Esophagus muscularis mucosa (tissue), 4 donors: ENCODE measurements at regions not wholly inside any gene's neighbourhood (a gene's known extent, or its start where the extent isn't known, plus 50 kb on each side); places are given as distances from the start of the nearest gene placed in this dataset.

Experiments used
- DNase-seq: peaks from one replicate; pipeline ENCODE4 v3.0.0-alpha.2; 2017; ENCODE audit errors: extremely low spot score
- H3K27ac ChIP-seq, 4 donors: fragments of 200-600 bp; sonication (generic); replicated peaks in 1 of 4; 1 replicate in 3 of 4; 2 replicates in 1 of 4; pipeline ENCODE4 v1.5.1; 2016 to 2019; ENCODE audit warnings: mild to moderate bottlenecking in 1 of 4
- H3K27me3 ChIP-seq, 4 donors: fragments of 200-600 bp; sonication (generic); one replicate each; pipeline versions ENCODE4 v1.5.1 to v1.6.0; 2016 to 2019
- H3K36me3 ChIP-seq, 4 donors: fragments of 200-600 bp; sonication (generic); one replicate each; pipeline ENCODE4 v1.5.1; 2016 to 2019
- H3K4me1 ChIP-seq, 4 donors: fragments of 200-600 bp; sonication (generic); one replicate each; pipeline ENCODE4 v1.5.1; 2016 to 2019
- H3K4me3 ChIP-seq, 4 donors: fragments of 200-600 bp; sonication (generic); 1 replicate in 2 of 4; 2 replicates in 2 of 4; pipeline ENCODE4 v1.5.1; 2016 to 2019; ENCODE audit warnings: mild to moderate bottlenecking in 4 of 4, moderate library complexity in 1 of 4
- H3K9me3 ChIP-seq, 4 donors: fragments of 200-600 bp; sonication (generic); 1 replicate in 3 of 4; 2 replicates in 1 of 4; pipeline ENCODE4 v1.5.1; 2016 to 2019
- EP300 ChIP-seq: sonication (generic); formaldehyde crosslinking; IDR thresholded peaks from one replicate; pipeline ENCODE4 v1.6.1; 2017; ENCODE audit warnings: antibody characterized with exemption
- POLR2A ChIP-seq: fragments of 450-650 bp; IDR thresholded peaks from one replicate; pipeline ENCODE4 v1.6.1; 2017; ENCODE audit warnings: antibody characterized with exemption, moderate library complexity, mild to moderate bottlenecking, low read depth
- POLR2AphosphoS5 ChIP-seq, 2 donors: sonication (generic); formaldehyde crosslinking; IDR thresholded peaks; one replicate each; pipeline ENCODE4 v1.6.1; 2017; ENCODE audit warnings: antibody characterized with exemption in 2 of 2
- WGBS: methylation state at CpG from one replicate; pipeline ENCODE4 v1.1.5; 2018; 5-methylcytosine and 5-hydroxymethylcytosine counted together
- intact Hi-C: fragments of 100-400 bp; cut with DNase I; formaldehyde crosslinking; loops from one replicate; pipeline ENCODE4 v1.15.1; 2023
- TF ChIP-seq, protein P1 (sequence below), 3 experiments: fragments of 200-600 bp in 2 of 3; fragments of 450-650 bp in 1 of 3; sonication (generic) in 2 of 3; IDR thresholded peaks; one replicate each; pipeline ENCODE4 v1.5.1; 2017 to 2019; ENCODE audit warnings: antibody characterized with exemption in 3 of 3, mild to moderate bottlenecking in 2 of 3, moderate library complexity in 1 of 3

DNA sequence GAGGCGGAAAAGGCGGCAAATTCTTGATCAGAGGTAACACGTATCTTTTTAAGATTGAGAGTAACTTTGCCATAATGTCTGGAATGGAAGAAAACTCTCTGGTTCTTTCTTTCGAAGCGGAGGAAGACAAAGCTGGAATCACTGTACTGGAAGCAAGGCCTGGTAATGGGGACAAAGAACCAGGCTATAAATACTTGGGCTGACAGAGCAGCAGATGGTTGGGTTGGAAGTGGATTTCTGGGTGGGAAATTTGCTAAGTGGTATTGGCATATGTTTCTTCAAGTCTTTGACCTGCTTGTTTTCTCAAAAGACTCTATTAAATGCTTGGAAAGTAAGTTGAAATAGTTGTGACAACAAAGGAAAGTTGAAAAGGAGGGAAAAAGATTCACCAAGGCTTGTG, 87.3 kb upstream of the SFMBT2 start:
- no peaks in the 10 kb centered on the region for H3K36me3 ChIP-seq
- 97% methylated on average over 5 of the region's 5 CpGs for WGBS
- no peak for DNase-seq
- no peak overlapping the region for H3K27ac ChIP-seq
- H3K27me3 ChIP-seq = peaks cover 0 to 5% (median 0%) of the 10 kb centered on the region in 4 donors
- H3K4me1 ChIP-seq = no peaks in the 10 kb centered on the region
- H3K4me3 ChIP-seq = no peak overlapping the region
- intact Hi-C loops = no loop called here
- TF ChIP-seq EP300 = no peak
- TF ChIP-seq, protein P1, sequence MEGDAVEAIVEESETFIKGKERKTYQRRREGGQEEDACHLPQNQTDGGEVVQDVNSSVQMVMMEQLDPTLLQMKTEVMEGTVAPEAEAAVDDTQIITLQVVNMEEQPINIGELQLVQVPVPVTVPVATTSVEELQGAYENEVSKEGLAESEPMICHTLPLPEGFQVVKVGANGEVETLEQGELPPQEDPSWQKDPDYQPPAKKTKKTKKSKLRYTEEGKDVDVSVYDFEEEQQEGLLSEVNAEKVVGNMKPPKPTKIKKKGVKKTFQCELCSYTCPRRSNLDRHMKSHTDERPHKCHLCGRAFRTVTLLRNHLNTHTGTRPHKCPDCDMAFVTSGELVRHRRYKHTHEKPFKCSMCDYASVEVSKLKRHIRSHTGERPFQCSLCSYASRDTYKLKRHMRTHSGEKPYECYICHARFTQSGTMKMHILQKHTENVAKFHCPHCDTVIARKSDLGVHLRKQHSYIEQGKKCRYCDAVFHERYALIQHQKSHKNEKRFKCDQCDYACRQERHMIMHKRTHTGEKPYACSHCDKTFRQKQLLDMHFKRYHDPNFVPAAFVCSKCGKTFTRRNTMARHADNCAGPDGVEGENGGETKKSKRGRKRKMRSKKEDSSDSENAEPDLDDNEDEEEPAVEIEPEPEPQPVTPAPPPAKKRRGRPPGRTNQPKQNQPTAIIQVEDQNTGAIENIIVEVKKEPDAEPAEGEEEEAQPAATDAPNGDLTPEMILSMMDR (IDR thresholded peaks at IDR 0.05) = no peak
- TF ChIP-seq POLR2AphosphoS5 (IDR thresholded peaks at IDR 0.05) = no peak
- TF ChIP-seq POLR2A = no peak
- no peaks in the 10 kb centered on the region for H3K9me3 ChIP-seq

DNA sequence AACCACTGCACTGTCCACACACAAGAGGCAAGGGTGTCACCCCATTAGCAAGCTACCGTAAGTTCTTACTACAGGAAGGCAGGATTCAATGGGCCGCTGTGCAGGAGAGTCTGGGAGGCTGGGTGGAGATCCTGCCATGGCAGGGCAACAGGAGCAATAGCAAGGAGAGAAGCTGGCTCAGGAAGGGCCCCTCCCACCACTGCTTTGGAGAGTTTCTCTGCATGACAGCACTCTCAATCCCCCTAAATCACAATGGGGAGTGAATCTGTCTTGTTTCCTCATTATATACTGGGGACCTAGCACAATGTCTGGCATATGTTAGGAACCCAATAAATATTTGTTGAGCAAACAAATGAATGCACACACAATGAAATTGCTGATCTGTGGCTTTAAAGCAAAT, 83.2 kb upstream of the SFMBT2 start:
- no peak for DNase-seq
- intact Hi-C loops = no loop called here
- WGBS = 94% methylated on average over 2 of the region's 2 CpGs
- no peak overlapping the region for H3K27ac ChIP-seq
- no peaks in the 10 kb centered on the region for H3K36me3 ChIP-seq
- TF ChIP-seq POLR2AphosphoS5 (IDR thresholded peaks at IDR 0.05) (no peak), POLR2A (no peak), EP300 (no peak)
- TF ChIP-seq, protein P1 (IDR thresholded peaks at IDR 0.05) = no peak
- peaks cover 0 to 5% (median 0%) of the 10 kb centered on the region in 4 donors for H3K27me3 ChIP-seq
- peaks cover 0 to 4% (median 0%) of the 10 kb centered on the region in 4 donors for H3K4me1 ChIP-seq
- peaks cover 0 to 3% (median 0%) of the 10 kb centered on the region in 4 donors for H3K9me3 ChIP-seq
- no peak overlapping the region for H3K4me3 ChIP-seq

DNA sequence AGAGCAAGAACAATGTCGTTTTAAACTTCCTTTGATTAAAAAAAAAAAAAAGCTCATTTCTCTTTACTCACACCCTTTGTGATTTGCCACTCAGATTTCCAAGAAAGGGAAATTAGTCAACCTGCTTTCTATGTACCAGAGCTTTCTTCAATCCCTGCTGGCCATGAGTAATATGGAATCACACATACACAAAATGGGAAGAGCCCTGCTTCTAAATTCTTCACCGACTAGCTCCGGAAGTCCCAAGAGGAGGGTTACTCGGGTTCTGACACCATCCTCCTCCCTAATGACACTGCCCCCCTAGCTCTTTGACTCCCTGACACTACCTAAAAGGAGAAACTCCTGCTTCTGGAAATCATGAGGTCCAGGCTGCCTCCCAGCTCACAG, 81.8 kb upstream of the SFMBT2 start:
- DNase-seq = no peak
- peaks cover 0 to 11% (median 4%) of the 10 kb centered on the region in 4 donors for H3K4me1 ChIP-seq
- TF ChIP-seq EP300 (no peak), POLR2A (no peak), POLR2AphosphoS5 (IDR thresholded peaks at IDR 0.05) (no peak)
- TF ChIP-seq, protein P1 (IDR thresholded peaks at IDR 0.05) = no peak

DNA sequence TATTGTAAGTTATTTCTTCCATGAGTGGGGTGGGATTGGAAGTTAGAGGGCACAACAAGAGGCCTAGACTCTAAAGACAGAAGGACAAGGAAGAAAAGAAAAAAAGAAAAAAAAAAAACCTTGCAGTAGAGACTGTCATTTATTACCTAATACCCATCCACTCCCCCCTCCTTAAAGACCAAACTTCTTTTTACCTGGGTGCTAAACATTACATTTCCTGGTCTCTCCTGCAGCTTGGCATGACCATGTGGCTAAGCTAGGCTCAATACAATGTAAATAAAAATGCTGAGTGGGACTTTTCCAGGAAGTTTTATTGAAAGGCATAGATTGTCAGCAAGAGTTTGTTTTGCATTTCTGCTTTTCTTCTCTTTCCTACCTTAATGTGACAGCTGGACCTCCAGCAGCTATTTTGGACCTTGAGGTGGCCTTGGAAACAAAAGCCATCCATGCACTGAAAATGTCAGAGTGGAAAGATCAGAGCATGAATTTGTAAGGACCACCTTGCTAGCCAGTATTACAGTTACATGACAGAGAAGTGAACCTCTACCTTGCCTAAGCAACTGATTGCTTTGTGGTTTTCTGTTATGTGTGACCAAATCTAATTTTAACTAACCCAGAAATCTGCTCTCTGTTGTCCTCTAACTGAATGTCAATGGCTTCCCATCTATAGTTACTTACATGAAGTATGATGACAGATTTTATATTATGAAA, 81.3 kb upstream of the SFMBT2 start:
- H3K4me1 ChIP-seq = peaks cover 0 to 11% (median 6%) of the 10 kb centered on the region in 4 donors
- TF ChIP-seq, protein P1 (IDR thresholded peaks at IDR 0.05) = no peak
- TF ChIP-seq POLR2A (no peak), POLR2AphosphoS5 (IDR thresholded peaks at IDR 0.05) (no peak)
- no peak overlapping the region for H3K27ac ChIP-seq

More for the DNA sequence above, 81.8 kb upstream of the SFMBT2 start:
- 68% methylated on average over 4 of the region's 4 CpGs for WGBS
- Histone ChIP-seq H3K36me3 (no peaks in the 10 kb centered on the region), H3K27me3 (peaks cover 0 to 5% (median 0%) of the 10 kb centered on the region in 4 donors), H3K9me3 (peaks cover 0 to 3% (median 0%) of the 10 kb centered on the region in 4 donors), H3K27ac (no peak overlapping the region), H3K4me3 (no peak overlapping the region)
- intact Hi-C loops = no loop called here

More for the DNA sequence above, 81.3 kb upstream of the SFMBT2 start:
- Histone ChIP-seq H3K9me3 (peaks cover 0 to 3% (median 0%) of the 10 kb centered on the region in 4 donors), H3K36me3 (no peaks in the 10 kb centered on the region), H3K27me3 (peaks cover 0 to 4% (median 0%) of the 10 kb centered on the region in 4 donors), H3K4me3 (no peak overlapping the region)
- DNase-seq = no peak
- intact Hi-C loops = no loop called here
